SK-N-SH treated with all-trans-retinoic acid at 6 μM for 48 hours (cell line): ENCODE measurements at regions not wholly inside any gene's neighbourhood (a gene's known extent, or its start where the extent isn't known, plus 50 kb on each side); places are given as distances from the start of the nearest gene placed in this dataset.

Source experiments
- ATAC-seq: fragments of 200-7000 bp; cut with Tn5 transposase; 3 replicates; pipeline ENCODE4 v1.9.1; 2020; ENCODE audit warnings: mild to moderate bottlenecking, moderate library complexity
- ARNTL ChIP-seq: fragments of 450-650 bp; formaldehyde crosslinking; IDR thresholded peaks from 2 replicates; pipeline ENCODE4 v1.5.0; 2020; ENCODE audit warnings: low read depth, mild to moderate bottlenecking, moderate library complexity, borderline replicate concordance
- BACH2 ChIP-seq: fragments of 250-450 bp; sonication (Bioruptor Pico); IDR thresholded peaks from 2 replicates; pipeline ENCODE4 v1.9.0; 2021; ENCODE audit warnings: mild to moderate bottlenecking, borderline replicate concordance
- ESRRG ChIP-seq: fragments of 250-450 bp; sonication (Bioruptor Pico); IDR thresholded peaks from 2 replicates; pipeline ENCODE4 v1.6.1; 2021; ENCODE audit warnings: mild to moderate bottlenecking
- ISL1 ChIP-seq: fragments of 250-450 bp; sonication (Bioruptor Pico); IDR thresholded peaks from 2 replicates; pipeline ENCODE4 v2.1.2; 2022; ENCODE audit warnings: mild to moderate bottlenecking, moderate library complexity
- OSR1 ChIP-seq: fragments of 250-450 bp; sonication (Bioruptor Pico); IDR thresholded peaks from 2 replicates; pipeline ENCODE4 v1.8.0; 2022; ENCODE audit warnings: moderate library complexity, mild to moderate bottlenecking, inconsistent platforms
- PPARA ChIP-seq: fragments of 250-450 bp; sonication (Bioruptor Pico); IDR thresholded peaks from 2 replicates; pipeline ENCODE4 v1.5.0; 2020; ENCODE audit warnings: mild to moderate bottlenecking, borderline replicate concordance
- SNAI2 ChIP-seq: fragments of 250-450 bp; sonication (Bioruptor Pico); IDR thresholded peaks from 2 replicates; pipeline ENCODE4 v1.5.0; 2020; ENCODE audit warnings: mild to moderate bottlenecking, moderate library complexity
- TCF4 ChIP-seq: fragments of 250-450 bp; sonication (Bioruptor Pico); IDR thresholded peaks from 2 replicates; pipeline ENCODE4 v1.8.0; 2021; ENCODE audit warnings: mild to moderate bottlenecking, moderate library complexity, borderline replicate concordance
- TOX ChIP-seq: fragments of 250-450 bp; sonication (Bioruptor Pico); IDR thresholded peaks from 2 replicates; pipeline ENCODE4 v1.8.0; 2021; ENCODE audit warnings: mild to moderate bottlenecking, moderate library complexity, borderline replicate concordance
- ZC3H10 ChIP-seq: fragments of 250-450 bp; sonication (Bioruptor Pico); IDR thresholded peaks from 2 replicates; pipeline ENCODE4 v1.5.1; 2021; ENCODE audit warnings: mild to moderate bottlenecking, moderate library complexity
- ZFP3 ChIP-seq: fragments of 250-450 bp; sonication (Bioruptor Pico); IDR thresholded peaks from 2 replicates; pipeline ENCODE4 v1.5.0; 2020; ENCODE audit warnings: mild to moderate bottlenecking, moderate library complexity
- ZFP30 ChIP-seq: fragments of 450-650 bp; formaldehyde crosslinking; IDR thresholded peaks from 2 replicates; pipeline ENCODE4 v1.5.0; 2022; ENCODE audit warnings: mild to moderate bottlenecking, moderate library complexity
- ZNF565 ChIP-seq: fragments of 450-650 bp; formaldehyde crosslinking; conservative IDR thresholded peaks from 2 replicates; pipeline ENCODE4 v1.5.0; 2020; ENCODE audit warnings: low read depth, mild to moderate bottlenecking, moderate library complexity
- ZNF70 ChIP-seq: fragments of 450-650 bp; formaldehyde crosslinking; IDR thresholded peaks from 2 replicates; pipeline ENCODE4 v1.5.0; 2020; ENCODE audit warnings: mild to moderate bottlenecking, moderate library complexity
- ZNF8 ChIP-seq: fragments of 450-650 bp; formaldehyde crosslinking; IDR thresholded peaks from 2 replicates; pipeline ENCODE4 v1.5.0; 2020; ENCODE audit warnings: mild to moderate bottlenecking, moderate library complexity
- TF ChIP-seq, protein P1 (sequence below): fragments of 250-450 bp; sonication (Bioruptor Pico); IDR thresholded peaks from 2 replicates; pipeline ENCODE4 v1.5.1; 2020; ENCODE audit warnings: low read depth, mild to moderate bottlenecking, moderate library complexity
- TF ChIP-seq, protein P2 (sequence below): fragments of 250-450 bp; sonication (Bioruptor Pico); IDR thresholded peaks from 2 replicates; pipeline ENCODE4 v1.5.1; 2021; ENCODE audit warnings: mild to moderate bottlenecking, moderate library complexity
- TF ChIP-seq, protein P3 (sequence below): fragments of 250-450 bp; sonication (Bioruptor Pico); IDR thresholded peaks from 2 replicates; pipeline ENCODE4 v1.5.0; 2020; ENCODE audit warnings: mild to moderate bottlenecking, moderate library complexity
- TF ChIP-seq, protein P4 (sequence below): fragments of 250-450 bp; sonication (Bioruptor Pico); IDR thresholded peaks from 2 replicates; pipeline ENCODE4 v1.8.0; 2020; ENCODE audit warnings: mild to moderate bottlenecking, moderate library complexity, borderline replicate concordance
- TF ChIP-seq, protein P5 (sequence below): fragments of 250-450 bp; sonication (Bioruptor Pico); IDR thresholded peaks from 2 replicates; pipeline ENCODE4 v1.8.0; 2021; ENCODE audit warnings: low read depth, mild to moderate bottlenecking, moderate library complexity, borderline replicate concordance

DNA sequence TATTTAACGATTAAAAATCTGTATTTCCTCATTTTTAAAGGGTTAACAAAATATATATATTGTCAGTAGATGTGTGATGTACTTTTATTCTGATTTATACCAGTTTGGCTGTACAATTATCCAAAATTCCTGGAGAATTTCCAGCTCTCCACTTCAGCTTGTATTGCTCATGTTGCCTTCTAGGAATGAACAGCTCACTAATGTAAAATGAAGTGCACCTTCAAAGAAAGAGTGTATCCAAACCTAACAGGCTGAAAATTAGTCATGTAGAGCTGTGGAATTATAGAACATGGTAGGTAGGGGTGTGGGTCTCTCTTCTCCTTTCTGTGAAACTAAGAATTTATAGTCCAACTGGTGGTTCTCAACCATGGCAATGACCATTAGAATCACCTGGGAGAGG is 362.0 kb downstream of the ETNK1 start:
- 0 out of 2 replicates have a peak, but pooled peaks have one; percentile 9 for TF ChIP-seq ISL1 (CRISPR knock-in tag)
- TF ChIP-seq ZFP3 (CRISPR knock-in tag), result no peak
- TF ChIP-seq, protein P1, sequence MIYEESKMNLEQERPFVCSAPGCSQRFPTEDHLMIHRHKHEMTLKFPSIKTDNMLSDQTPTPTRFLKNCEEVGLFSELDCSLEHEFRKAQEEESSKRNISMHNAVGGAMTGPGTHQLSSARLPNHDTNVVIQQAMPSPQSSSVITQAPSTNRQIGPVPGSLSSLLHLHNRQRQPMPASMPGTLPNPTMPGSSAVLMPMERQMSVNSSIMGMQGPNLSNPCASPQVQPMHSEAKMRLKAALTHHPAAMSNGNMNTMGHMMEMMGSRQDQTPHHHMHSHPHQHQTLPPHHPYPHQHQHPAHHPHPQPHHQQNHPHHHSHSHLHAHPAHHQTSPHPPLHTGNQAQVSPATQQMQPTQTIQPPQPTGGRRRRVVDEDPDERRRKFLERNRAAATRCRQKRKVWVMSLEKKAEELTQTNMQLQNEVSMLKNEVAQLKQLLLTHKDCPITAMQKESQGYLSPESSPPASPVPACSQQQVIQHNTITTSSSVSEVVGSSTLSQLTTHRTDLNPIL (CRISPR knock-in tag), result no peak

DNA sequence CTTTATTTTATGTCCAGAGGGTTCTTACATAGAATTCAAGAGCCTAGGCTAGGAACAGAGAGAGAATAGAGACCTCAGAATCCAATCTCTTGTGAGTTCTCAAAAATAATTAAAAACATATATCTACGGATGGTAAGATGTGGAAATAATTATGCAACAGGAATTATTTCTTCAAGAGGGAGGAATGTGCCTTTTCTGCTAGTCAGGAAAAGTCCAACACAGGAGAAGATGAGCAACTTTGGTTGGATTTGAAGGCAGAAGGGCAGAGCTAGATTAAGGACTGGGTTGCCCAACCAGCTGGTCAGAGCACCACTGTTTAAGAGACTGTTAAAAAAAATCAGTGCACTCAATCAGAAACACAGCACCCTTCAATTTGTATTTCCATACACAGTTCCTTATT is 365.5 kb downstream of the ETNK1 start:
- ATAC-seq, result no peak
- TF ChIP-seq ZFP3 (CRISPR knock-in tag), result no peak
- no peak for TF ChIP-seq ZC3H10
- TF ChIP-seq PPARA (CRISPR knock-in tag), result no peak
- no peak for TF ChIP-seq OSR1 (CRISPR knock-in tag)
- no peak for TF ChIP-seq SNAI2
- TF ChIP-seq ZNF565 (CRISPR knock-in tag), result no peak
- TF ChIP-seq, protein P2, sequence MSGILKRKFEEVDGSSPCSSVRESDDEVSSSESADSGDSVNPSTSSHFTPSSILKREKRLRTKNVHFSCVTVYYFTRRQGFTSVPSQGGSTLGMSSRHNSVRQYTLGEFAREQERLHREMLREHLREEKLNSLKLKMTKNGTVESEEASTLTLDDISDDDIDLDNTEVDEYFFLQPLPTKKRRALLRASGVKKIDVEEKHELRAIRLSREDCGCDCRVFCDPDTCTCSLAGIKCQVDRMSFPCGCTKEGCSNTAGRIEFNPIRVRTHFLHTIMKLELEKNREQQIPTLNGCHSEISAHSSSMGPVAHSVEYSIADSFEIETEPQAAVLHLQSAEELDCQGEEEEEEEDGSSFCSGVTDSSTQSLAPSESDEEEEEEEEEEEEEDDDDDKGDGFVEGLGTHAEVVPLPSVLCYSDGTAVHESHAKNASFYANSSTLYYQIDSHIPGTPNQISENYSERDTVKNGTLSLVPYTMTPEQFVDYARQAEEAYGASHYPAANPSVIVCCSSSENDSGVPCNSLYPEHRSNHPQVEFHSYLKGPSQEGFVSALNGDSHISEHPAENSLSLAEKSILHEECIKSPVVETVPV (CRISPR knock-in tag), result no peak
- no peak for TF ChIP-seq ZNF70 (CRISPR knock-in tag)
- TF ChIP-seq, protein P3, sequence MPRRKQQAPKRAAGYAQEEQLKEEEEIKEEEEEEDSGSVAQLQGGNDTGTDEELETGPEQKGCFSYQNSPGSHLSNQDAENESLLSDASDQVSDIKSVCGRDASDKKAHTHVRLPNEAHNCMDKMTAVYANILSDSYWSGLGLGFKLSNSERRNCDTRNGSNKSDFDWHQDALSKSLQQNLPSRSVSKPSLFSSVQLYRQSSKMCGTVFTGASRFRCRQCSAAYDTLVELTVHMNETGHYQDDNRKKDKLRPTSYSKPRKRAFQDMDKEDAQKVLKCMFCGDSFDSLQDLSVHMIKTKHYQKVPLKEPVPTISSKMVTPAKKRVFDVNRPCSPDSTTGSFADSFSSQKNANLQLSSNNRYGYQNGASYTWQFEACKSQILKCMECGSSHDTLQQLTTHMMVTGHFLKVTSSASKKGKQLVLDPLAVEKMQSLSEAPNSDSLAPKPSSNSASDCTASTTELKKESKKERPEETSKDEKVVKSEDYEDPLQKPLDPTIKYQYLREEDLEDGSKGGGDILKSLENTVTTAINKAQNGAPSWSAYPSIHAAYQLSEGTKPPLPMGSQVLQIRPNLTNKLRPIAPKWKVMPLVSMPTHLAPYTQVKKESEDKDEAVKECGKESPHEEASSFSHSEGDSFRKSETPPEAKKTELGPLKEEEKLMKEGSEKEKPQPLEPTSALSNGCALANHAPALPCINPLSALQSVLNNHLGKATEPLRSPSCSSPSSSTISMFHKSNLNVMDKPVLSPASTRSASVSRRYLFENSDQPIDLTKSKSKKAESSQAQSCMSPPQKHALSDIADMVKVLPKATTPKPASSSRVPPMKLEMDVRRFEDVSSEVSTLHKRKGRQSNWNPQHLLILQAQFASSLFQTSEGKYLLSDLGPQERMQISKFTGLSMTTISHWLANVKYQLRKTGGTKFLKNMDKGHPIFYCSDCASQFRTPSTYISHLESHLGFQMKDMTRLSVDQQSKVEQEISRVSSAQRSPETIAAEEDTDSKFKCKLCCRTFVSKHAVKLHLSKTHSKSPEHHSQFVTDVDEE, result no peak
- TF ChIP-seq ZNF8 (CRISPR knock-in tag), result no peak
- no peak for TF ChIP-seq BACH2 (CRISPR knock-in tag)
- TF ChIP-seq TCF4 (CRISPR knock-in tag), result no peak
- TF ChIP-seq, protein P1 (CRISPR knock-in tag), result no peak
- TF ChIP-seq TOX (CRISPR knock-in tag), result no peak
- TF ChIP-seq ARNTL (CRISPR knock-in tag), result no peak

More for the DNA sequence above, 362.0 kb downstream of the ETNK1 start:
- no peak for ATAC-seq

- ATAC-seq, result no peak
- TF ChIP-seq ARNTL (CRISPR knock-in tag) (no peak), SNAI2 (no peak), BACH2 (CRISPR knock-in tag) (no peak), ZNF70 (CRISPR knock-in tag) (no peak), TCF4 (CRISPR knock-in tag) (no peak), ZFP30 (CRISPR knock-in tag) (no peak), TOX (CRISPR knock-in tag) (no peak), ESRRG (CRISPR knock-in tag) (no peak), ZC3H10 (no peak), ZNF8 (CRISPR knock-in tag) (no peak), ISL1 (CRISPR knock-in tag) (no peak)
- TF ChIP-seq, protein P2 (CRISPR knock-in tag), result no peak
- TF ChIP-seq, protein P4, sequence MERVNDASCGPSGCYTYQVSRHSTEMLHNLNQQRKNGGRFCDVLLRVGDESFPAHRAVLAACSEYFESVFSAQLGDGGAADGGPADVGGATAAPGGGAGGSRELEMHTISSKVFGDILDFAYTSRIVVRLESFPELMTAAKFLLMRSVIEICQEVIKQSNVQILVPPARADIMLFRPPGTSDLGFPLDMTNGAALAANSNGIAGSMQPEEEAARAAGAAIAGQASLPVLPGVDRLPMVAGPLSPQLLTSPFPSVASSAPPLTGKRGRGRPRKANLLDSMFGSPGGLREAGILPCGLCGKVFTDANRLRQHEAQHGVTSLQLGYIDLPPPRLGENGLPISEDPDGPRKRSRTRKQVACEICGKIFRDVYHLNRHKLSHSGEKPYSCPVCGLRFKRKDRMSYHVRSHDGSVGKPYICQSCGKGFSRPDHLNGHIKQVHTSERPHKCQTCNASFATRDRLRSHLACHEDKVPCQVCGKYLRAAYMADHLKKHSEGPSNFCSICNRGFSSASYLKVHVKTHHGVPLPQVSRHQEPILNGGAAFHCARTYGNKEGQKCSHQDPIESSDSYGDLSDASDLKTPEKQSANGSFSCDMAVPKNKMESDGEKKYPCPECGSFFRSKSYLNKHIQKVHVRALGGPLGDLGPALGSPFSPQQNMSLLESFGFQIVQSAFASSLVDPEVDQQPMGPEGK, result no peak
- TF ChIP-seq, protein P5, sequence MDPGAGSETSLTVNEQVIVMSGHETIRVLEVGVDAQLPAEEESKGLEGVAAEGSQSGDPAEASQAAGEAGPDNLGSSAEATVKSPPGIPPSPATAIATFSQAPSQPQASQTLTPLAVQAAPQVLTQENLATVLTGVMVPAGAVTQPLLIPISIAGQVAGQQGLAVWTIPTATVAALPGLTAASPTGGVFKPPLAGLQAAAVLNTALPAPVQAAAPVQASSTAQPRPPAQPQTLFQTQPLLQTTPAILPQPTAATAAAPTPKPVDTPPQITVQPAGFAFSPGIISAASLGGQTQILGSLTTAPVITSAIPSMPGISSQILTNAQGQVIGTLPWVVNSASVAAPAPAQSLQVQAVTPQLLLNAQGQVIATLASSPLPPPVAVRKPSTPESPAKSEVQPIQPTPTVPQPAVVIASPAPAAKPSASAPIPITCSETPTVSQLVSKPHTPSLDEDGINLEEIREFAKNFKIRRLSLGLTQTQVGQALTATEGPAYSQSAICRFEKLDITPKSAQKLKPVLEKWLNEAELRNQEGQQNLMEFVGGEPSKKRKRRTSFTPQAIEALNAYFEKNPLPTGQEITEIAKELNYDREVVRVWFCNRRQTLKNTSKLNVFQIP, result no peak
- TF ChIP-seq, protein P1 (CRISPR knock-in tag), result no peak
Measured at GRCh38 chr12:22991250-22991844, 366.4 kb downstream of the ETNK1 start.
